ENCODE measurements at regions not wholly inside any gene's neighbourhood (a gene's known extent, or its start where the extent isn't known, plus 50 kb on each side); places are given as distances from the start of the nearest gene placed in this dataset.
"Not testable (repeated sequence)": the region's sequence is repeated elsewhere in the genome, so short reads cannot be mapped to it uniquely, and the experiment has no call there.

GRCh38 chr15:95680728-95681127 lies 649.8 kb upstream of the NR2F2 start:
- no peak for DNase-seq

- DNase-seq = no peak
These were observed 648.5 kb upstream of the NR2F2 start for GRCh38 chr15:95681836-95682544.

GRCh38 chr15:95684126-95684525 lies 646.4 kb upstream of the NR2F2 start:
- no peak for DNase-seq

GRCh38 chr15:95684693-95685115 lies 645.8 kb upstream of the NR2F2 start:
- DNase-seq = no peak

- DNase-seq = no peak
These were observed 643.4 kb upstream of the NR2F2 start for GRCh38 chr15:95687061-95687460.

GRCh38 chr15:95687686-95688085 lies 642.8 kb upstream of the NR2F2 start:
- no peak for DNase-seq

- no peak for DNase-seq
These were observed 639.7 kb upstream of the NR2F2 start for GRCh38 chr15:95690631-95691340.

- no peak for DNase-seq
These were observed 636.6 kb upstream of the NR2F2 start for GRCh38 chr15:95693917-95694316.

GRCh38 chr15:95698230-95698629 lies 632.3 kb upstream of the NR2F2 start:
- DNase-seq = no peak

- no peak for DNase-seq
These were observed 631.5 kb upstream of the NR2F2 start for GRCh38 chr15:95698951-95699350.

GRCh38 chr15:95699578-95699977 lies 630.9 kb upstream of the NR2F2 start:
- DNase-seq = no peak

GRCh38 chr15:95700692-95701091 lies 629.8 kb upstream of the NR2F2 start:
- DNase-seq = not testable (repeated sequence)

- DNase-seq = no peak
These were observed 629.1 kb upstream of the NR2F2 start for GRCh38 chr15:95701410-95701809.

- DNase-seq = no peak
These were observed 620.4 kb upstream of the NR2F2 start for GRCh38 chr15:95709959-95710695.

- no peak for DNase-seq
These were observed 617.7 kb upstream of the NR2F2 start for GRCh38 chr15:95712785-95713184.

- DNase-seq = no peak
These were observed 617.2 kb upstream of the NR2F2 start for GRCh38 chr15:95713324-95713723.

- DNase-seq = no peak
These were observed 615.2 kb upstream of the NR2F2 start for GRCh38 chr15:95715116-95715903.

GRCh38 chr15:95715906-95716656 lies 614.4 kb upstream of the NR2F2 start:
- no peak for DNase-seq

GRCh38 chr15:95716708-95717107 lies 613.8 kb upstream of the NR2F2 start:
- no peak for DNase-seq

- DNase-seq = no peak
These were observed 612.1 kb upstream of the NR2F2 start for GRCh38 chr15:95718441-95718840.

GRCh38 chr15:95724908-95725633 lies 605.4 kb upstream of the NR2F2 start:
- no peak for DNase-seq

- no peak for DNase-seq
These were observed 603.6 kb upstream of the NR2F2 start for GRCh38 chr15:95726891-95727290.
